HUES48 (cell line): ENCODE measurements at regions not wholly inside any gene's neighbourhood (a gene's known extent, or its start where the extent isn't known, plus 50 kb on each side); places are given as distances from the start of the nearest gene placed in this dataset.
"Not testable (repeated sequence)": the region's sequence is repeated elsewhere in the genome, so short reads cannot be mapped to it uniquely, and the experiment has no call there.

ENCODE experiments used
- H3K27ac ChIP-seq: one replicate; pipeline ENCODE4 v1.7.0; 2013; ENCODE audit warnings: low read depth, low read length, inconsistent platforms
- H3K27me3 ChIP-seq: 2 replicates; pipeline ENCODE4 v1.6.1; 2013; ENCODE audit warnings: mild to moderate bottlenecking, low read length; ENCODE audit not compliant: control insufficient read depth, insufficient read depth
- H3K36me3 ChIP-seq: 2 replicates; pipeline ENCODE4 v1.6.1; 2013; ENCODE audit warnings: low read length; ENCODE audit not compliant: control insufficient read depth, insufficient read depth
- H3K4me1 ChIP-seq: 2 replicates; pipeline ENCODE4 v1.6.1; 2013; ENCODE audit warnings: mild to moderate bottlenecking, low read length; ENCODE audit not compliant: control insufficient read depth, insufficient read depth
- H3K4me3 ChIP-seq: 2 replicates; pipeline ENCODE4 v1.5.1; 2013; ENCODE audit warnings: mild to moderate bottlenecking, low read depth, low read length
- H3K9ac ChIP-seq: 2 replicates; pipeline ENCODE4 v1.6.1; 2013; ENCODE audit warnings: mild to moderate bottlenecking, low read depth, low read length, moderate library complexity
- H3K9me3 ChIP-seq: 2 replicates; pipeline ENCODE4 v1.6.1; 2013; ENCODE audit warnings: low read length; ENCODE audit not compliant: control insufficient read depth, insufficient read depth

- not testable (repeated sequence) for H3K27ac ChIP-seq, H3K4me3 ChIP-seq, H3K36me3 ChIP-seq, H3K4me1 ChIP-seq, H3K9ac ChIP-seq, H3K27me3 ChIP-seq, H3K9me3 ChIP-seq
These were observed 220.0 kb downstream of the SYK start for GRCh38 chr9:91021656-91022055.

DNA sequence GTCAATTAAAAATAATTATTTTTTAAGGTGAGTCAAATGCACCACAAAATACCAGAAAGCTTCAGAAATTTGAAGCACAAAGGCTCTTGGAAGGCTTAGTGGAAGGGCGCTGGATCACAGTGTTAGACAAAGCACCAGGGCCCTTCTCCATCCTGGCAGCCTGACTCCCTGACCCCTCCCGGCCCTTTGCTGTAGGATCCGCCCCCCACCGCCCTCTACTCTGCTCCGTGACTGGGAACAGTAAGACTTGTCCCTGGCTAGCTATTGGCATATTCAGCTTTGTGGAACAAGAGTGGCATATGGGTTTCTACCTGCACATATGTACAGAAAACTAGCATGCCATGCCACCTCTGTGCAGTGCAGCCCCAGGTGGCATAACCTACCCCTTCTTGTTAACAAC, 222.1 kb downstream of the SYK start:
- no peaks in the 10 kb centered on the region for H3K9me3 ChIP-seq
- H3K4me1 ChIP-seq, result no peaks in the 10 kb centered on the region
- H3K4me3 ChIP-seq, result no peak overlapping the region
- H3K9ac ChIP-seq, result no peak overlapping the region
- H3K36me3 ChIP-seq, result no peaks in the 10 kb centered on the region
- H3K27me3 ChIP-seq, result no peaks in the 10 kb centered on the region
- H3K27ac ChIP-seq, result no peak overlapping the region

- Histone ChIP-seq H3K27me3 (no peaks in the 10 kb centered on the region), H3K9ac (no peak overlapping the region), H3K9me3 (no peaks in the 10 kb centered on the region), H3K4me3 (no peak overlapping the region), H3K36me3 (no peaks in the 10 kb centered on the region), H3K4me1 (no peaks in the 10 kb centered on the region), H3K27ac (no peak overlapping the region)
These were observed 223.2 kb downstream of the SYK start for GRCh38 chr9:91024841-91025240.

DNA sequence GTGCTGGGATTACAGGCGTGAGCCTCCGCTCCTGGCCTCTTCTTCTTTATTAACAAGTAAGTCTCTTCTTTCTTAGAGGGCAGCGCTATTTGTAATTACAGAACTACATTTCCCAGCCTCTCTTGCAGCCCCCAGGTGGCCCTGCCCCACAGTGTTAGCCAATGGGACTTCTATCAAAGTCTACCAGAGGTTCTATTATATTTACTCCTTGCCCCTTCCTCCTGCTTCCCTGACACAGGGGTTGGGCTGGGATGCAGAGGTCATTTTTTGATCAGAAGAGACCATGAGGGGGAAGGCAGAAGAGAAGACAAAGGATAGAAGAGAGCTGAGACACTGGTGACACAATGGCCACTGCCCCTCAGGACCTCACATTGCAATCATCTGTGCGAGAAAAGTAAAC, 224.2 kb downstream of the SYK start:
- no peak overlapping the region for H3K4me3 ChIP-seq
- no peaks in the 10 kb centered on the region for H3K9me3 ChIP-seq
- no peak overlapping the region for H3K27ac ChIP-seq
- no peaks in the 10 kb centered on the region for H3K4me1 ChIP-seq
- no peaks in the 10 kb centered on the region for H3K27me3 ChIP-seq
- H3K9ac ChIP-seq, result no peak overlapping the region
- H3K36me3 ChIP-seq, result no peaks in the 10 kb centered on the region

DNA sequence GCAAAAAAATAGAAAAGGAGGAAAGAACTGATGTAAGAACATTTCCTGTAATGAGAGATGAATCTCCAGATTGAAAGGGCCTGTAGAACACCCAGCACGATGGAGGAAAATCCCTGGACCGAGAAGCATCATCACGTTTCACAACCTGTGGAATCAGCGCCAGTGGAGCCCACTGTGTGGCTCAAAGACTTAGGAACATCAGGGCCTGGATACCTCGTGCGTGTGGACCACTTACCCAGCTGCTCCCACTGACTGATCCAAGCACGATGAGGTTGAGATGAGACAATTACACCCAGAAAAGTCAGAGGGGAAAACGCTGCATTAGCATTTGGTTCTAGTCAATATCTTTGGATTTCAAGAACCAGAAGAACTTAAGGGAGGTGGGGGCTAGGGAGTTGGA, 224.6 kb downstream of the SYK start:
- no peak overlapping the region for H3K9ac ChIP-seq
- H3K4me1 ChIP-seq, result no peaks in the 10 kb centered on the region
- no peak overlapping the region for H3K4me3 ChIP-seq
- no peaks in the 10 kb centered on the region for H3K36me3 ChIP-seq
- H3K27ac ChIP-seq, result no peak overlapping the region
- no peaks in the 10 kb centered on the region for H3K27me3 ChIP-seq
- no peaks in the 10 kb centered on the region for H3K9me3 ChIP-seq

DNA sequence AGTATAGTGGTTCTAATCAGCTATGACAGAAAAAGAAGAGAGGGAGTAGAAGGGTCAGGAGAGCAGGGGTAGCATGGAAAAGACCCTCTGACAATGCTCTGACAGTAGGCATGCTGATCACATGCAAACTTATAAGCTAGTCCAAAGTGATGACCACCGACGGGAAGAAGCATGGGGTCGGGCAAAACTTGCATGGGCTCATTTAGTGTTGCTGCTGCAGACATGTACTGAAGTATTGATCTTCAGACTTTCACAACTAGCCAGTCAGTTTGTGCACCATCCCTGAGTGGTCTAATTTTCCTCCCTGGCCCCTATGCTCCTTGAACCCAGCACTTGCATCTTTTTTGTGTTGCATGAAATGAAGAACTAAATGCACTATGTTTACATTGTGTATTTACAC, 225.4 kb downstream of the SYK start:
- Histone ChIP-seq H3K4me3 (no peak overlapping the region), H3K9ac (no peak overlapping the region), H3K36me3 (no peaks in the 10 kb centered on the region), H3K9me3 (no peaks in the 10 kb centered on the region), H3K4me1 (no peaks in the 10 kb centered on the region), H3K27me3 (no peaks in the 10 kb centered on the region), H3K27ac (no peak overlapping the region)

DNA sequence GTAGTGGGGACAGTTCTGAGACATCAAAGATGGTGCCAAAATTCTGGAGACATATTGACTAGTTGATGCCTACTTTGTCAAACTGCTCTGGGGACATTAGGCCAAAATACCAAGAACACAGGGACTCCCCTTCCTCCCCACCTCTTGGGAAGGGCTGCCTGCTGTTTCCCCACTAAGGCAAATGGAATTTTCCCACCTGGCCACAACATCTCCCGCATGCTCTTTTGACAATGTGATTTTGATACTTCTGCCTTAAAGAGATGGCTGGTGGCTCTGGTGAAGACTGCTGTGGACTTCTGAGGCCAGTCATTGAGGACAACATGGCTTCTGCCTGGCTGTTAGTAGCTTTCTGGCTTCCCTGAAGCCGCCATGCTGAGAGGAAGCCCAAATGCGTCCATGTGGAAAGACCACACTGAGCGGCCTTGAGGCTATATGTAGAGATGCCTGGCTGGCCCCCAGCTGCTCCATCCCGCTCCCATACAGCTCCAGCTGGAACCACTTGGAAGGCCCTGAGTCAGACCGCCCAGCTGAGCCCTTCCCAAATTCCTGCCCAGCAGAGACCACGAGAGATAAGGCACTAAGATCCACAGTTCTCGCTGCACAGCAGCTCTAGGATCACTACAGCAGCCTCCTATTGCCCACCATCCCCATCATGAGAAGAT, 226.7 kb downstream of the SYK start:
- no peaks in the 10 kb centered on the region for H3K36me3 ChIP-seq
- H3K9me3 ChIP-seq, result no peaks in the 10 kb centered on the region
- no peak overlapping the region for H3K27ac ChIP-seq
- H3K9ac ChIP-seq, result no peak overlapping the region
- no peaks in the 10 kb centered on the region for H3K4me1 ChIP-seq
- H3K27me3 ChIP-seq, result no peaks in the 10 kb centered on the region
- H3K4me3 ChIP-seq, result no peak overlapping the region

- H3K27ac ChIP-seq, result no peak overlapping the region
- no peaks in the 10 kb centered on the region for H3K9me3 ChIP-seq
- no peak overlapping the region for H3K9ac ChIP-seq
- H3K4me3 ChIP-seq, result no peak overlapping the region
- H3K4me1 ChIP-seq, result no peaks in the 10 kb centered on the region
- H3K36me3 ChIP-seq, result no peaks in the 10 kb centered on the region
- H3K27me3 ChIP-seq, result no peaks in the 10 kb centered on the region
These were observed 228.2 kb downstream of the SYK start for GRCh38 chr9:91029650-91030361.

GRCh38 chr9:91032121-91032531, 230.5 kb downstream of the SYK start:
- H3K4me3 ChIP-seq, result no peak overlapping the region
- no peaks in the 10 kb centered on the region for H3K27me3 ChIP-seq
- H3K9ac ChIP-seq, result no peak overlapping the region
- H3K27ac ChIP-seq, result no peak overlapping the region
- no peaks in the 10 kb centered on the region for H3K36me3 ChIP-seq
- H3K4me1 ChIP-seq, result no peaks in the 10 kb centered on the region; the same call in 1 of the 2 replicates
- H3K9me3 ChIP-seq, result no peaks in the 10 kb centered on the region

DNA sequence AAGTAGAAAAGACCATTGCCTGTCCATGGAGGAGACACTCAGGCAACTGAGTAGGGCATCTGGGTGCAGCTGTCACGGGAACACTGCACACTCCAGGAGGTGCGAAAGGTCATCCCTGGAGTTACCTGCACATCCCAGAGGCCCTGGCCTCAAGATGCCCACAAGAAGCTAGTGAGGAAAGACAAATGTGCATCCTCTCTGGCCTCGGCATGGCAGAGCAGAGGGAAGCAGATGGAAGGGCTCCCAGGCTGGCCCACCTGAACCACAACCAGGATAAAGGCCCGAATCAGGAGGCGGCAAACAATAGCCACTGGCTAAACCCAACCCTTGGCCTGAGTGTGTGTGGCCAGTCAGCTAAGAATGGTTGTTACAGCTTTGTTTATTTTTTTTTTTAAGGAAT, 231.7 kb downstream of the SYK start:
- no peak overlapping the region for H3K9ac ChIP-seq
- no peak overlapping the region for H3K4me3 ChIP-seq
- H3K27me3 ChIP-seq, result no peaks in the 10 kb centered on the region
- H3K9me3 ChIP-seq, result no peaks in the 10 kb centered on the region
- peaks cover 6% of the 10 kb centered on the region for H3K4me1 ChIP-seq
- no peak overlapping the region for H3K27ac ChIP-seq
- no peaks in the 10 kb centered on the region for H3K36me3 ChIP-seq

DNA sequence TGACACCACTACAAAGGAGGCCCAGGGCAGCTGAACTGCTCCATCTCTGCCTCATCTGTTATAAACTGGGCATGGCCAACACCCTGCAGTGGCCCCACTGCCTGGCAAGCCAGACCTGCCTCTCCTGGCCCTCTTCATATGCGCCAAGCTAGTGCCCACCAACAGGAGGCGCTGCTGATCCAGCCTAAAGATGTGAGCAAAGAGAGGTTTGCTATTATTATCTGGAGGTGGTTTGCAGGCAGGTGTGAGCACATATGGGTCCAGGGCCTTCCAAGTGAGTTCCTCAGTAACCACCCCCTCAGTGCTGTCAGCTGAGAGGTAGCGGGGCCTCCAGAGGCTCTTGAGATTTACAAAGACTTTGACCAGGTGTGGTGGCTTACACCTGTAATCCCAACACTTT, 232.2 kb downstream of the SYK start:
- Histone ChIP-seq H3K4me3 (no peak overlapping the region), H3K27ac (no peak overlapping the region), H3K9ac (no peak overlapping the region), H3K36me3 (no peaks in the 10 kb centered on the region), H3K4me1 (peaks cover 6% of the 10 kb centered on the region), H3K27me3 (no peaks in the 10 kb centered on the region), H3K9me3 (no peaks in the 10 kb centered on the region)
